Fibroblast of pulmonary artery (primary cell): ENCODE measurements at regions not wholly inside any gene's neighbourhood (a gene's known extent, or its start where the extent isn't known, plus 50 kb on each side); places are given as distances from the start of the nearest gene placed in this dataset.

ENCODE experiments used
- DNase-seq: peaks from one replicate; pipeline ENCODE4 v3.0.0-alpha.2; 2010; ENCODE audit warnings: low read depth
- H3K4me3 ChIP-seq: replicated peaks from 2 replicates; pipeline ENCODE4 v1.5.1; 2011; ENCODE audit warnings: low read depth, mild to moderate bottlenecking, control low read depth, low read length, moderate library complexity
- CTCF ChIP-seq: IDR thresholded peaks from 2 replicates; pipeline ENCODE4 v1.5.1; 2011; ENCODE audit warnings: mild to moderate bottlenecking, control low read depth, low read length, inconsistent platforms; ENCODE audit errors: missing control alignments

- no peak overlapping the region for H3K4me3 ChIP-seq
- no peak for DNase-seq
- TF ChIP-seq CTCF, result no peak
These were observed 163.7 kb downstream of the FBXO15 start for GRCh38 chr18:73983970-73984369.

- H3K4me3 ChIP-seq, result no peak overlapping the region
- no peak for TF ChIP-seq CTCF
- DNase-seq, result no peak
These were observed 164.1 kb downstream of the FBXO15 start for GRCh38 chr18:73983496-73983895.

- no peak overlapping the region for H3K4me3 ChIP-seq
- DNase-seq, result no peak
- no peak for TF ChIP-seq CTCF
These were observed 165.8 kb downstream of the FBXO15 start for GRCh38 chr18:73981796-73982195.

GRCh38 chr18:73980289-73980979 lies 167.2 kb downstream of the FBXO15 start:
- TF ChIP-seq CTCF, result peak; percentile 54
- H3K4me3 ChIP-seq, result no peak overlapping the region
- peak; percentile 22 for DNase-seq

- peak; percentile 7 for DNase-seq
- TF ChIP-seq CTCF, result no peak
- H3K4me3 ChIP-seq, result no peak overlapping the region
These were observed 167.9 kb downstream of the FBXO15 start for GRCh38 chr18:73979742-73980141.

GRCh38 chr18:73976433-73976832 lies 171.2 kb downstream of the FBXO15 start:
- no peak for TF ChIP-seq CTCF
- no peak for DNase-seq
- H3K4me3 ChIP-seq, result no peak overlapping the region

- DNase-seq, result no peak
- H3K4me3 ChIP-seq, result no peak overlapping the region
- TF ChIP-seq CTCF, result no peak
These were observed 172.4 kb downstream of the FBXO15 start for GRCh38 chr18:73975266-73975665.
